Dedifferentiated amniotic fluid mesenchymal stem cell (primary cell): ENCODE measurements at regions not wholly inside any gene's neighbourhood (a gene's known extent, or its start where the extent isn't known, plus 50 kb on each side); places are given as distances from the start of the nearest gene placed in this dataset.
"Not testable (repeated sequence)": the region's sequence is repeated elsewhere in the genome, so short reads cannot be mapped to it uniquely, and the experiment has no call there.

Source experiments
- DNase-seq: peaks from one replicate; pipeline ENCODE4 v3.0.0-alpha.2; 2016; ENCODE audit errors: extremely low spot score

- DNase-seq: no peak
These were observed 471.9 kb downstream of the RPS29 start for GRCh38 chr14:49114161-49114893.

- DNase-seq: no peak
These were observed 479.2 kb downstream of the RPS29 start for GRCh38 chr14:49106741-49107667.

- DNase-seq: no peak
These were observed 480.2 kb downstream of the RPS29 start for GRCh38 chr14:49105956-49106355.

GRCh38 chr14:49105512-49105911, 480.7 kb downstream of the RPS29 start:
- no peak for DNase-seq

- no peak for DNase-seq
These were observed 493.8 kb downstream of the RPS29 start for GRCh38 chr14:49092345-49092744.

- no peak for DNase-seq
These were observed 497.1 kb downstream of the RPS29 start for GRCh38 chr14:49089107-49089506.

- DNase-seq: not testable (repeated sequence)
These were observed 512.9 kb downstream of the RPS29 start for GRCh38 chr14:49073292-49073691.

- DNase-seq: no peak
These were observed 527.7 kb downstream of the RPS29 start for GRCh38 chr14:49058511-49058910.

- no peak for DNase-seq
These were observed 528.2 kb downstream of the RPS29 start for GRCh38 chr14:49057838-49058510.

GRCh38 chr14:49056021-49056420, 530.2 kb downstream of the RPS29 start:
- DNase-seq: no peak

GRCh38 chr14:49052521-49052920, 533.7 kb downstream of the RPS29 start:
- DNase-seq: no peak

GRCh38 chr14:49051328-49052060, 534.7 kb downstream of the RPS29 start:
- DNase-seq: no peak

- no peak for DNase-seq
These were observed 535.4 kb downstream of the RPS29 start for GRCh38 chr14:49050822-49051221.

GRCh38 chr14:49049711-49050110, 536.5 kb downstream of the RPS29 start:
- DNase-seq: no peak

GRCh38 chr14:49044981-49045380, 541.2 kb downstream of the RPS29 start:
- DNase-seq: no peak

- no peak for DNase-seq
These were observed 549.1 kb downstream of the RPS29 start for GRCh38 chr14:49036984-49037516.

- no peak for DNase-seq
These were observed 549.9 kb downstream of the RPS29 start for GRCh38 chr14:49036266-49036665.

GRCh38 chr14:49033131-49033530, 553.0 kb downstream of the RPS29 start:
- DNase-seq: no peak

GRCh38 chr14:49031710-49032109, 554.5 kb downstream of the RPS29 start:
- not testable (repeated sequence) for DNase-seq

GRCh38 chr14:49019467-49020115, 566.6 kb downstream of the RPS29 start:
- DNase-seq: no peak

GRCh38 chr14:49017447-49017846, 568.7 kb downstream of the RPS29 start:
- DNase-seq: no peak
